Panc1 (cell line): ENCODE measurements at regions not wholly inside any gene's neighbourhood (a gene's known extent, or its start where the extent isn't known, plus 50 kb on each side); places are given as distances from the start of the nearest gene placed in this dataset.

Experiments used
- ATAC-seq: fragments of 200-7000 bp; cut with Tn5 transposase; 2 replicates; pipeline ENCODE4 v1.9.1; 2020; ENCODE audit warnings: mild to moderate bottlenecking, moderate library complexity
- BruUV-seq: library from RNA; stranded (reverse); fragments of 400-500 nt; replicated peaks from 2 replicates; lab custom pipeline; 2021; lab: Mats Ljungman, UMichigan
- CTCF ChIA-PET: fragments of 300-600 bp; sonication (Branson Sonifier 250); formaldehyde crosslinking; loops from one replicate; lab custom pipeline; 2022; ENCODE audit warnings: antibody characterized with exemption; lab: Charles Lee
- POLR2A ChIA-PET: fragments of 300-600 bp; sonication (Branson Sonifier 250); formaldehyde crosslinking; loops from one replicate; lab custom pipeline; 2022; ENCODE audit warnings: antibody characterized with exemption; lab: Charles Lee
- DNase-seq: peaks from one replicate; pipeline ENCODE4 v3.0.0-alpha.2; 2010; ENCODE audit warnings: low read depth, low spot score
- H3K27ac ChIP-seq: 2 replicates; pipeline ENCODE4 v1.5.1; 2011; ENCODE audit warnings: mild to moderate bottlenecking, low read length, inconsistent platforms
- H3K27me3 ChIP-seq: fragments of 200-500 bp; sonication (Bioruptor generic); 2 replicates; pipeline ENCODE4 v1.6.0; 2014; ENCODE audit warnings: low read length, inconsistent platforms; ENCODE audit not compliant: control insufficient read depth, insufficient read depth
- H3K36me3 ChIP-seq: fragments of 200-500 bp; sonication (Bioruptor generic); 2 replicates; pipeline ENCODE4 v1.5.1; 2014; ENCODE audit warnings: inconsistent platforms, mild to moderate bottlenecking, low read length, moderate library complexity; ENCODE audit not compliant: control insufficient read depth, insufficient read depth
- H3K4me1 ChIP-seq: 2 replicates; pipeline ENCODE4 v1.5.1; 2011; ENCODE audit warnings: inconsistent platforms, mild to moderate bottlenecking, low read length, moderate library complexity; ENCODE audit not compliant: control insufficient read depth, insufficient read depth
- H3K4me3 ChIP-seq, 2 experiments: 2 replicates each; pipeline ENCODE4 v1.5.1; 2011 to 2012; ENCODE audit warnings: low read depth in 2 of 2, low read length in 2 of 2, mild to moderate bottlenecking in 2 of 2, inconsistent platforms in 1 of 2, moderate library complexity in 1 of 2
- H3K9me3 ChIP-seq: fragments of 200-500 bp; sonication (Bioruptor generic); 2 replicates; pipeline ENCODE4 v1.5.1; 2014; ENCODE audit warnings: low read depth, mild to moderate bottlenecking, inconsistent platforms, low read length, moderate library complexity; ENCODE audit not compliant: control insufficient read depth, insufficient read depth
- POLR2AphosphoS5 ChIP-seq: IDR thresholded peaks from 2 replicates; pipeline ENCODE4 v1.6.1; 2012; ENCODE audit warnings: mild to moderate bottlenecking, low read depth, low read length, moderate library complexity
- REST ChIP-seq, 2 experiments: IDR thresholded peaks; 2 replicates each; pipeline ENCODE4 v1.6.1; 2011 to 2012; ENCODE audit warnings: low read depth in 2 of 2, control low read depth in 1 of 2, low read length in 1 of 2, mild to moderate bottlenecking in 1 of 2, moderate library complexity in 1 of 2; ENCODE audit not compliant: insufficient read depth in 1 of 2
- SIN3A ChIP-seq: IDR thresholded peaks from 2 replicates; pipeline ENCODE4 v1.6.1; 2012; ENCODE audit warnings: low read depth, mild to moderate bottlenecking, low read length, moderate library complexity, borderline replicate concordance; ENCODE audit not compliant: insufficient read depth
- TCF7L2 ChIP-seq: IDR thresholded peaks from 2 replicates; pipeline ENCODE4 v1.6.1; 2011; ENCODE audit warnings: mild to moderate bottlenecking, low read depth, low read length, inconsistent platforms
- in situ Hi-C: cut with HindIII; loops from 2 replicates; pipeline ENCODE4 v1.10.0; 2016; ENCODE audit warnings: low sequenced_read_pairs, low pct_unique_long_range_greater_than_20kb
- intact Hi-C: fragments of 100-400 bp; cut with micrococcal nuclease; formaldehyde crosslinking; loops from one replicate; pipeline ENCODE4 v1.10.0; 2022; ENCODE audit not compliant: unreplicated experiment
- TF ChIP-seq, protein P1 (sequence below): fragments of 450-650 bp; IDR thresholded peaks from 2 replicates; pipeline ENCODE4 v1.5.1; 2017; ENCODE audit warnings: mild to moderate bottlenecking

DNA sequence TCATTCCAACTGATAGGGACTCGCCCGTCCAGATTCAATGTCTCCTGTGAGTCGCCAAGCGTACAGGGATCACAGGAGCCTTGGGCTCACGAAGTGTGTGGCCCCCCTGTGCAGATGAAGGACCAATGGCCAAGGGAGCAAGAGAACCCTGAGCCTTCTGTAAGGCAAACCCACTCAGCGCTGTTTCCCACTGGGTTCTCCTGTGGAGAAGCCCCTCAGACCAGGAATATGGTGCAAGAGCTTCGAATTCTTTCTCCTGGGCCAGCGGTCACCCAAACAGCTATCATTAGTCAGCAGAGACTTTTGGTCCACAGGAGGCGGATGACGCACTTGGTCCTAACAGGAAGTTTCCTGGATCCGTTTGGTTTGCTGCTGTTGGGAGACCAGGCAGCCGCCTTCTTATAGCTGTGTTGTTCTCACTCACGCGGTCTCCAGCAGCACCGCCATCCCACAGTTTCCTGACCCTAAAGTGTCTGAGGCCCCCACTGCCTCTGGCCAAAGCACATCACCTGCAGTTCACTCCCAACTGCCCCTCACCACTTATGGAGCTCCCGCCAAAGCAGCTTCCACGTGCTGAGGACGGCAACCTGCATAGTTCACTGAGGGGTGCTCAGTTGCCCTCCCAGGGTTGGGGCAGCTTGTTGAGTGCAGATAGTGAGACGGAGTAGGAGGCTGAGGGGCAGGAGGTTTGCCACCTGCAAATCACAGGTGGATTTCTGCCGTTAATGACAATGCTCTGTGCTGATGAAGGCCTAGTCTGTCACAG, 268.6 kb downstream of the ERMARD start:
- H3K36me3 ChIP-seq, result no peaks in the 10 kb centered on the region
- intact Hi-C loops, result no loop called here
- ChIA-PET POLR2A (no interaction called here), CTCF (no interaction called here)
- no peak overlapping the region for H3K4me3 ChIP-seq
- ATAC-seq (no peak), DNase-seq (no peak)
- peaks cover 29% of the 10 kb centered on the region for H3K27me3 ChIP-seq
- H3K9me3 ChIP-seq, result no peaks in the 10 kb centered on the region
- TF ChIP-seq SIN3A, result no peak
- TF ChIP-seq REST (IDR thresholded peaks at IDR 0.05; ENCODE audit: insufficient read depth in 1 of 2, low read depth in 2 of 2, low read length in 1 of 2), result no peak
- TF ChIP-seq, protein P1, sequence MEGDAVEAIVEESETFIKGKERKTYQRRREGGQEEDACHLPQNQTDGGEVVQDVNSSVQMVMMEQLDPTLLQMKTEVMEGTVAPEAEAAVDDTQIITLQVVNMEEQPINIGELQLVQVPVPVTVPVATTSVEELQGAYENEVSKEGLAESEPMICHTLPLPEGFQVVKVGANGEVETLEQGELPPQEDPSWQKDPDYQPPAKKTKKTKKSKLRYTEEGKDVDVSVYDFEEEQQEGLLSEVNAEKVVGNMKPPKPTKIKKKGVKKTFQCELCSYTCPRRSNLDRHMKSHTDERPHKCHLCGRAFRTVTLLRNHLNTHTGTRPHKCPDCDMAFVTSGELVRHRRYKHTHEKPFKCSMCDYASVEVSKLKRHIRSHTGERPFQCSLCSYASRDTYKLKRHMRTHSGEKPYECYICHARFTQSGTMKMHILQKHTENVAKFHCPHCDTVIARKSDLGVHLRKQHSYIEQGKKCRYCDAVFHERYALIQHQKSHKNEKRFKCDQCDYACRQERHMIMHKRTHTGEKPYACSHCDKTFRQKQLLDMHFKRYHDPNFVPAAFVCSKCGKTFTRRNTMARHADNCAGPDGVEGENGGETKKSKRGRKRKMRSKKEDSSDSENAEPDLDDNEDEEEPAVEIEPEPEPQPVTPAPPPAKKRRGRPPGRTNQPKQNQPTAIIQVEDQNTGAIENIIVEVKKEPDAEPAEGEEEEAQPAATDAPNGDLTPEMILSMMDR, result no peak
- TF ChIP-seq TCF7L2, result no peak
- no peak for TF ChIP-seq POLR2AphosphoS5
- no TSS peak for BruUV-seq
- no peaks in the 10 kb centered on the region for H3K4me1 ChIP-seq
- in situ Hi-C loops, result no loop called here
- no peak overlapping the region for H3K27ac ChIP-seq

DNA sequence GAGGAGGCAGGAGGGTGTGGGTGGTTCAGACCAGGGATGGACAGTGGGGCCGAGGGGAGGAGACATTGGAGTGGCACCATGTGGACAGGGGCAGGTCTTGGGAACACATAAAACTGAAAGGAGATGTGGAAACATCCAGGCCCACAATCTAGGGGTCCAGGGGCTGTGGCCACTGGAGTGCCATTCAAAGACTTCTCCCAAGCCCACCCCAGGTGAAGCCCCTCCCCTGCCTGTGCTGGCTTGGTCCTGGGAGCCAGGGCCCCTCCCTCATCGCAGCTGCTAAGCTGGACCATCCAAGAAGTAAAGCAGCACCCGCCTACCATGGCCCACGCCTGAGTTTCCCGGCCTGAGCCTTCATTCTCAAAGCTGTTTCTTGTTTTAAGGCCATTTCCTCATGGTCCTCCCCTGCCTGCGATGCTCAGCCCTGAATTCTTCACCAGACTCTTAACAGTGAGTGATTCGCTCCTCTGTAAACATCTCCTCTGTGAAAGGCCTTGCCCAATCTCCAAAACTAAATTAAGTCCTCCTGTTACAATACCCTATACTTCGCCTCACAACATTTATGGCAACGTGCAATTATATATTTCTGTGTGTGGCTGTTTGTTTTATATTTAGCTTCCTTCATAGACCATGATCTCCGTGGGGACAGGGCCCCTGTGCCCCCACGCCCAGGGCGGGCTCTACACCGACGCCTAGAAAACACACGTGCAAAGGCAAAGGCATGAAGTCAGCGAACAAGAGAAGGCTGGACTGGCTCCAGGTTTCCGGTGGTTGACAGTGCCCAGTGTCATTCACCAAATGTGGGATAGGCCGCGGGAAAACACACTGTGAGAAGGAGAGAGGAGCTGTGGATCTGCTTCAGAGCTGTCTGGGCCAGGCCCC, 267.8 kb downstream of the ERMARD start:
- no peaks in the 10 kb centered on the region for H3K4me1 ChIP-seq
- peaks cover 37% of the 10 kb centered on the region for H3K27me3 ChIP-seq
- no TSS peak for BruUV-seq
- no peak overlapping the region for H3K27ac ChIP-seq
- intact Hi-C loops, result no loop called here
- DNase-seq (no peak), ATAC-seq (no peak)
- in situ Hi-C loops, result no loop called here
- ChIA-PET CTCF (no interaction called here), POLR2A (no interaction called here)
- no peaks in the 10 kb centered on the region for H3K9me3 ChIP-seq
- no peak overlapping the region for H3K4me3 ChIP-seq
- TF ChIP-seq POLR2AphosphoS5 (no peak), REST (IDR thresholded peaks at IDR 0.05; ENCODE audit: insufficient read depth in 1 of 2, low read depth in 2 of 2, low read length in 1 of 2) (no peak), SIN3A (no peak), TCF7L2 (no peak)
- TF ChIP-seq, protein P1, result no peak
- H3K36me3 ChIP-seq, result no peaks in the 10 kb centered on the region
